Hematopoietic multipotent progenitor cell treated with erythropoietin and hydrocortisone succinate and interleukin-3 and kit ligand, for 6 days (in vitro differentiated cells): ENCODE measurements at regions not wholly inside any gene's neighbourhood (a gene's known extent, or its start where the extent isn't known, plus 50 kb on each side); places are given as distances from the start of the nearest gene placed in this dataset.

ENCODE experiments used
- DNase-seq: peaks from one replicate; pipeline ENCODE4 v3.0.0-alpha.2; 2015

DNA sequence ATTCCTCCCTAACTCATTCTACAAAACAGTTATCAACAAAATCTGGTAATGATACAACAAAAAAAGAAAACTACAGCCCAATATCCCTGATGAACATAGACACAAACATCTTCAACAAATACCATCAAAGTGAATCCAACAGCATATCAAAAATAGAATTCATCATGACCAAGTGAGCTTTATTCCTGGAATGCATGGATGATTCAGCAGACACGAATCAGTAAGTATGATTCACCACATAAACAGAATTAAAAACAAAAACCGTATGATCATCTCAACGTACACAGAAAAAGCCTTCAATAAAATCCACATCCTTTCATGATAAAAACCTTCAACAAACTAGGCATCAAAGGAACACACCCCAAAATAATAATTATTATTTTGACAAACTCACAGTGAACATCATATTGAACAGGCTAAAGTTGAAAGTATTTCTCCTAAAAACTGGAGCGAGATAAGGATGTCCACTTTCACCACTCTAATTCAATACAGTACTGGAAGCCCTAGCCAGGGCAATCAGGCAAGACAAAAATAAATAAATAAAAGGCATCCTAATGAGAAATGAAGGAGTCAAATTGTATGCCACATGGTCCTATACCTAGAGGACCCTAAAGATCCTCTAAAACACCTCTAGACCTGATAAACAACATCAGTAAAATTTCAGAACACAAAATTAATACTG lies 305.1 kb upstream of the RGMB start:
- DNase-seq: no peak

DNA sequence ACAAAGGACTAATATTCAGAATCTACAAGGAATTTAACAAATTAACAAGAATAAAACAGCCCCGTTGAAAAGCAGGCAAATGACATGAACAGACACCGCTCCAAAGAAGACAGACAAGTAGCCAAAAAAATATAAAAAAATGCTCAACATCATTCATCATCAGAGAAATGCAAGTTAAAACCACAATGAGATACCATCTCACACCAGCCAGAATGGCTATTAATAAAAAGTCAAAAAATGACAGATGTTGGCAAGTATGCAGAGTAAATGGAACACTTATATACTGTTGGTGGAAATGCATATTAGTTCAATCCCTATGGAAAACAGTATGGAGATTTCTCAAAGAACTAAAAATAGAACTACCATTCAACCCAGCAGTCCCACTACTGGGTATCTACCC lies 302.7 kb upstream of the RGMB start:
- no peak for DNase-seq

DNA sequence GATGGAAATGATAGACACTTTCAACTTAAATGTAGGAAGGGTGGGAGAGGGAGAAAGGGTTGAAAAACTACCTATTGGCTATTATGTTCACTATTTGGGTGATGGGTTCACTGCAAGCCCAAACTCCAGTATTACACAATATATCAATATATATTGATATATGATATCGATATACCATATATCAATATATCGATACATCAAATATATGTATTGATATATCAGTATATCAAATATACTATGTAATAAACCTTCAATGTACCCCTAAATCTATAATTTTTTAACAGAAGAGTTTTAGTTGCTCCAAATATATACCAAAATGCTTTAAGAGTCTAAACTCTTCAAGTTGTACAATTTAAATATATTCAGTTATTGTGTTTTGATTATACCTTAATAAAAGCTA lies 302.0 kb upstream of the RGMB start:
- DNase-seq: no peak

DNA sequence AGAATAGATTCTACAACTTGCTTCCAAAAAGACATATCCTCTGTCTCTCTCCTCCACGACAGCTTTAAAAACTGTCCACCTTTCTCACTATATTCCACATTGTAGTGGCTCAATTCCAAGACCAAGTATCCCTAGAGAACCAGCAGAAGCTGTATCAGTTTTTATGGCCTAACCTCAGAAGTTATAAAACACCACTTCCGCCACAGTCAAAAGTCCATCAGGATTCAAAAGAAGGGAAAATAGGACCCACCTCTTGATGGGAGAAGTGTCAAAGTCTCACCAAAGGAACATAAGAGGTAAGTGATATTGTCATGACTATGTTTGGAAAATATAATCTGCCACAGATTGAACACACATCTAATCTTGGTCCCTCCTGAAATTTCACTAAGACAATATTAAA lies 299.2 kb upstream of the RGMB start:
- DNase-seq: no peak

DNA sequence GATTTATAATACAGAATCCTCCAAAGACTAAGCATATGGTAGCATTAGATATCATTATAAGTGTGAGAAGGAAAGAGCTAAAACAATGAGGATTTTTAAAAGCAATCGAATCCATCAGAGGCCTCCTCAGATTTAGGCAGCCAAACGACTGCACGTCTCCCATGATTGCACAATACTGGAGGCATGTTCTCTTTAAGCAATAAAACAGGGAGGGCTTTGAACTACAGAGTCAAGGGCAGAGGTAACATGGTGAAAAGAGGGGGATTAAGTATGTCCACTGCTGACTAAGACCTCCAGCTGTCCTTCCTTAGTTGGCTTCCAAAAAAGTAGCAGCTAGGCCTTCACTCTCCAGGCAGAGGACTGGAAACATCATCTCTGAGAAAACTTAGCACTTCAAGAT lies 298.7 kb upstream of the RGMB start:
- no peak for DNase-seq

DNA sequence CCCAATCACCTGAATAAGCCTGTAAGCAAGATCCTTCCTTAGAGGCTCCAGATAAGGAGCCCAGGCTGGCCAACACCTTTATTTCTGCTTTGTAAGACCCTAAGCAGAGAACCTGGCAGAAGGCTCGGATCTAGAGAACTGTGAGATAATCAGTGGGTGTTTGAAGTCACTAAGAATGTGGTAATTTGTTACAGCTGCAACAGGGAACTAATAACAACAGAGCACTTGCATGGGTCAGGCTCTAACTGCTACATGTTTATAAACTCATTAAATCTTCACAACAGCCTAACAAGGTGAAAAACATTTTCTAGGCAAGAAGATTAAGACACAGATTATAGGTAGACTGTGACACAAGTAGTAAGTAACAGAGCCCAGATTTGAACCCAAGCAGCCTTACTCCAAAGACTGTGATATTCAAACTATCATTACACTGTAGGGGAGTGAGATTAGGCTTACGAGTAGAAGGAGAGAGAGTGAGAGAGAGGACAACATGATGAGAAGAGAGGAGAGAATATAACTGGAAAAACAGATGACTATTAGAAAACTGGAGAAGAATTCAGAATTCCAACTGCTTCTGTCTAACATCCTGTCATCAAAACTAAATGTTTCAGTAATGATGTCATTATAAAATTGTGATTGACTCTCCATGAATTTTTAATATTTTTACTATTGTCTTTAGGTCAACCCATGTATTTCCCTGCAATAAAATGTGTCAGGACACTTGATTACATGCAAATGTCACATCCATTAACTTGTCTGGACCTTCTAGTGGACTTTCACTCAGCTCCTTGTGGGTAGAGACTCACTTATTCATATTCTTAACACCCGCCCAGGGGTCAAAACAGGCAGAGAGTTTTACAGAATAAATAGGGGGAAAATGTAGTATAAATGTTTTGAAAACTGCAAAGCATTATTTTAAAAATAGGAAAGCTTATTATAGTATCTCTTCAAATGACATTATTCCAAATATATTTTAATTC lies 290.9 kb upstream of the RGMB start:
- no peak for DNase-seq

DNA sequence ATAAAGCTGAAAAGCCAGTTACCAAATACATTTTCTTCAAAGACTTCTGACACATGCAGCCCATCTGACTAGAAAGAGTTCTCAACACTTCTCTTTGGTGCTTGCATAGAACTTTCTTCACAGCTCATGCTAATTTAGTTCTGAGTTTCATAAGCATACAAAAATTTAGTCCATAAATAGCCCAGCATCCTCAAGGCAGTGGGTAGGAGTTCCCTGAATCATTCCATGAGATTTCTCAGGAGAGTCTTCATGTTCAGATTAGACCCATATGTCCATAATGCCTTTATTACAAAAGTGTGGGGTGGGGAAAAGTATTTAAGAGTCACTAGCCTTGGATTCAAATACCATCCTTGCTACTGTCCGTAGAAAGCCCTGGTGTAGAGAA lies 290.2 kb upstream of the RGMB start:
- no peak for DNase-seq

DNA sequence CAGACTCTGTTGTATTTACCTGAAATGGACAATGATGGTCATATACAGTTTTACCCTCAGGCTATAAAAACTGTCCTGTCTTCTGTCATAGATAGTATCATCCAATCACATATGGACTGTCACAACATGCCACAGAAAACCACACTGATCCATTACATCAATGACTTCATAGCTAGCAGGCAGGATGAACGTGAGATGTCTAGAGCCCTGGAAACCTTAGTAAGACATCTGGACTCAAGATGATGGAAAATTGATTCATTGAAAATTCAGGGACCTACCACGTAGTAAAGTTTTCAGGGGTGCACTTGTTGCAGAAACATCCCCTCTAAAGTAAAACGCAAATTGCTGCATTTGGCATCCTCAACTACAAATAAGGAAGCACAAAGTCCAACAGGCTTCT lies 284.4 kb upstream of the RGMB start:
- no peak for DNase-seq

DNA sequence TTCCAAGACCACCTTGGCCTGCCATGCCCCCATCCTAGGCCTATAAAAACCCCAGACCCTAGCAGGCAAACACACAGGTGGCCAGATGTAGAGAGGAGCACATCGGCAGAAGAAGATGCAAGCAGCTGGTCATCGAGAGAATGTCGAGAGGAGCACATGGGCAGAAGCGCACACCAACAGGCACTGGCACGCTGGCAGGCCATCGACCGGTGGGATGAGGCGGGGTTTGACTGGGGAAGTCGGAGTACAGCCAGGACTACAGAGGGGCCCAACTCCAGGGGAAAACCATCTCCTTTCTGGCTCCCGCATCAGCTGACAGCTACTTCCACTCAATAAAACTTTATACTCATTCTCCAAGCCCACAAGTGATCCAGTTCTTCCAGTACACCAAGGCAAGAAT lies 283.1 kb upstream of the RGMB start:
- DNase-seq: no peak

DNA sequence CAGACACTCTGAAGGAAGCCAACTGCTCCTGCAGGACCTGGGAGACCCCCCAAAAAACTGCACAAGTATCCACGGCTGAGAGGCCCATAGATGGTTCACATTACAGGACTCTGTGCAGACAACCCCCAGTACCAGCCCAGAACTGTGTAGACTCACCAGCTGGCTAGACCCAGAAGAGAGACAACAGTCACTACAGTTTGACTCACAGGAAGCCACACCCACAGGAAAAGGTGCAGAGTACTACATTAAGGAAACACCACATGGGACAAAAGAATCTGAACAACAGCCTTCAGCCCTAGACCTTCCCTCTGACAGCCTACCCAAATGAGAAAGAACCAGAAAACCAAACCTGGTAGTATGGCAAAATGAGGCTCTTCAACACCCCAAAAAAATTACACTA lies 281.2 kb upstream of the RGMB start:
- no peak for DNase-seq

DNA sequence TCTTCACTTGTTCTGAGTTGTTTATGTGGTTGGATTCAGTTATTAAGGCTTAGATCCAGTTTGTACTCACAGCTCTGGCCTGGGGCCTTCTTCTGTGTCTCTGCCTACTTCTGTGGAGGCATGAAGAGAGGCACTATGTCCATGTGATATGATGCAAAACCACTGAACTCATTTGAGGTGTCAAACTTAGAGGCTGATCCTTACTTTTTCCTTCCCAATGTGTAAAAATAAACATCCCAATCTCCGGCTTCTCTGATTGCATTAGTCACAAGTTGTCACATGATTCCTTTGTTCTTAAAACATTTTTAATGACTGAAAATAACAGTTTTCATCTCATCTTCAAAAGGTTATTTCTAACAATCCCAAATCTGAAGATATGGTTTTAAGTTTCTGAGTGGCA lies 276.0 kb upstream of the RGMB start:
- no peak for DNase-seq

DNA sequence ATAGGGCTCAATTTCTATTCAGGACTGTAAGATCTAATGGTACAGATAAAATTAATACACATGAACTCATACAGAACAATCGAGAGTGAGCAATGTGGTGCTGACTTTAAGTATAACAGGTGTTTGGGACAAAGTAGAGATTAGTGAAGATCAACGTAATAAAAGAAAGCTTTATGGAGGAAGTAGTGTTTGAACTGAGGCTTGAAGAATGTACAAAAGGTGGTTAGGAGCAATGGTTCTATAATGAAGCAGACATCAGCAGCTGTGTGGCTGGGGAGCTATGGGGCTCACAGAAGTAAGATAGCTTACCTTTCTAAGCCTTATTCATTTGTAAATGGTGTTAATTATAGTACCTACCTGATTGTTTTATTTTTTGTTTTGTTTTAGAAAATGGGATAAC lies 275.4 kb upstream of the RGMB start:
- no peak for DNase-seq

DNA sequence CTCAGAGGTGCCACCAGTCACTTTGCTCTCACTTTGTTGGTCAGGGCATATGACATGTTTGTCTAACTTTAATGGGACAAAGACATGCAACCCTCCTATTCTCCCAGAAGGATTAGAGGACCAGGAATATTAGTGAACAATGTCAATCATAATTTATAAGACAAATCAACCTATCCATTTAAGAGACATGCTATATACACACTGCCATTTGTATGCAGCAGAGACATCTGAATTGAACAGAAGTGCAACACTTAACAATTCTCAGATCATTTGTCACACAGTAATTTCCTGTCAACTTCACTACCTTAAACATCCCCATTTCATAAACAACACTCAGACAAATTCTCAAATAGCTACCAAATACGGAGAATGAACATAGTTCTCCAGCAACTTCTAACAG lies 273.6 kb upstream of the RGMB start:
- DNase-seq: no peak

DNA sequence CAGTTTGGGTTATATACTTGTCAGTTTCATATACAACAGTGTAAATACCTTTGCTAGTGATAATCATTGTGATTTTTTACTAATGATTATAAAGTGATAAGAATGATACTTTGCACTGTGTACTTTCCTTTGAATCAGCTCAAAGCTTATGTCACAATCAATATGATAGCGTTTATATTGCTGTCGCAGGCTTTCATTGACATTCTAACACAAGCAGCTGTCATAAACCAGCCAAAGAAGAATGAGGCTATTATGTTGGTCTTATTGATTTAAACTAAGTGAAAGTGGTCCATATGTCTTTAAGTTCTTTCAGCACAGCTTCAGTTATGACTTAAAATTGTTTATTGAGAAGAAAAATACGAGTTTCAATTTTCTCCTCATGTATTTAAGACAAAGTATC lies 272.7 kb upstream of the RGMB start:
- no peak for DNase-seq

DNA sequence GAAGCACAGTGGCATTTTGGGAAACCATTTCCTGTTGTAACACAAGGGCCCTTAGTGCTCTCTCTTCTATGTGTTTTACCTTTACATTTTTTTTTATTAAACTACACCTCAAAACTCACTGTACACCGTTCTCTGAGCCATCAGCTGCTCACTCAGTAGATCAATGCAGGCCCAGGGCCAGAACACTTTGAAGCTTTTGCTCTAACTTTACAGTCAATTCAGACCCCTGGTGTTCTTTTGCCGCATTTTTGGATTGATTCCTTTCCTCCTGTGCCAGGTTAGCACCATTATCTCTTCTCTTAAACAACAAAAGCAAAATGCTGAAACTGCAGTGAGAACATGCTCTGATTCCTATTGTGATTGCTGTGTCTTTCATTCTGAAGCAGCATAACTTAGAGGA lies 269.8 kb upstream of the RGMB start:
- no peak for DNase-seq

DNA sequence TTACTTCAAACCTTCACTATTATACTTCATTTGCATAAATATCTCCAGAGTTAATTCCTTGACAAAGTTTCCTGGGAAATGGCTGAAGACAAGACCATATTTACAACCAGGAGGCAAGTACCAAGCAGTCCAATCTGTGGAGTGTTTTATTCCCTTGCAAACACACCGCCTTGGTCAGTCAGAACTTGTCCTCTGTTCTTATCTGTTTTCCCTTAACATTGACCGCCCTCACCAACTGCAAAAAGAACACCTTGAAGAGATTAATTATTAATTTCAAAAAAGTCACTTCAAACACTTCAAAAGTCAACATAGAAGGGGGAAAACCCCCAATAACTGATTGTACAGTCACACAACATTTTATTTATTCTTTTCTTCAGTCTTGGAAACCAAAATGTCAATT lies 269.0 kb upstream of the RGMB start:
- no peak for DNase-seq

DNA sequence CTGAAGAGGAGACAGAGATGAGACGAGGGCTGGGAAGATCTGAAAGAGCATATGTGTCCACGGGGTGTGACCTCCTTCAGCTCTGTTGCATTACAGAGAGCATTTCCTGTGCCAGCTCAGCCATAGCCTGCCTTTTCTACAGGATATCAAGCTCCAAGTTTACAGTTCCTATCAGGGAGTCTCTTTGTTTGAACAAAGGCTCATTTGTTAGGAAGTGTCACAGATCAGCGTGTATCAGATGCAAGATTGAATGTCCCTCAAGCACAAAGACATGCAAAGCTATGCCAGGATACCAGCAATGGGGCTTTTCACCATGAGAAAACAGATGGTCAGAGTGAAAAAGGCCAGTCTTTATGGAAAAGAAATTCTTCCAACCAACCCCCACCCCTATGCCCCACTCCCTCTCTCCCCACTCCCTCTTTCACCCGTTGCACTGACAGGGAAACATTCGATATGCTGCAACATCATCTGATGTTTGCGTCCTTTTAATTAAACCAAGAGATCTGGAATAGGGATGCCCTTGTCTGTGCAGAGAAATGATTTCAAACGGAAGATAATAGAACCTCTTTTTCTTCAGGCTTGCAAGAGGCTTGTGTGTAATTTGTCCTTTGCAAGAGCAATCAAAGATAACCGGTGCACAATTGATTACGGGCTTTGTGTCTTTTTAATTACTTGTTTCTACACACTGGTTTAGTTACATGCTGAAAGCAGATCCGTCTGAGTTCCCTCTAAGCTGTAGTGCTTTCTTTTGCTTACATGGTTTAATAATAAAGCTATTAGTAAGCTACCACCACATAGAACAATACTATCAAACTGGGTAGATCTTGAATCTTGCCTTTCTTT lies 263.1 kb upstream of the RGMB start:
- DNase-seq: no peak

DNA sequence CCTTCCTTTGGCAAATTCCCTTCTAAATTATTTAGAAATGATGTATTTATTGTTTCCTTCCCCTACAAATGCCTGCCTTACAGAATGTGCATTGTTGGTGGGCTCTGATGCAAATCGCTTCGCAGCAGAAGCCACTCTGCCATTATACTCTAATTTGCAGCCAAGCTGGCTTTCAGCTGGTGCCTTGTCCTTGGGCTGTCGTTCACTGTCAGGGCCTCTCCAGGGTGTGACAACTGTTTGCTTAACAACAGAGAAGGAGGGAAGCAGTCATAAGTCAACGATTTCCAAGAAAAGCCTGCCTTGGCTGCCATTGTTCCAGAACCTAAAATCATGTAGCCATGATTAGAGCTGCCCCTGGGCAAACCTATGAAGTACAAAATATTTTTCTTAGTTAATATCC lies 260.1 kb upstream of the RGMB start:
- no peak for DNase-seq

DNA sequence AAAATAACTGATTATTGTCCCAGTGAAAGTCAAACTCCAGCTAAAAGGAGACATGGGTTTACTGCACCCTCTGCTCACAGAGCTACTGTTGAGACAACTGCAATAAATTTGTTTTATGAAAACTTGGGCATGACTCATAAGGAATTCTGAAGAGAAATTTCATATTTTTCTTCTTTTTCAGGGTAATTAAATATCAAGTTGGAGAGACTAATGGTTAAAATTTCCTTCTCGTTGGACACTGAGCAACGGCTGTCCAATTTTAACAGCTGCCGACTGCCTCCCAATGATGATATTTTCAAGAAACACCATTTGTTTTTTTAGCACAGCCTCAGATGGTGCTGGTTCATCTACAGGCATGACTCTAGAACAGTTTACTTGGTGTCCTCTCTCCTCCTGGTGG lies 259.2 kb upstream of the RGMB start:
- no peak for DNase-seq

DNA sequence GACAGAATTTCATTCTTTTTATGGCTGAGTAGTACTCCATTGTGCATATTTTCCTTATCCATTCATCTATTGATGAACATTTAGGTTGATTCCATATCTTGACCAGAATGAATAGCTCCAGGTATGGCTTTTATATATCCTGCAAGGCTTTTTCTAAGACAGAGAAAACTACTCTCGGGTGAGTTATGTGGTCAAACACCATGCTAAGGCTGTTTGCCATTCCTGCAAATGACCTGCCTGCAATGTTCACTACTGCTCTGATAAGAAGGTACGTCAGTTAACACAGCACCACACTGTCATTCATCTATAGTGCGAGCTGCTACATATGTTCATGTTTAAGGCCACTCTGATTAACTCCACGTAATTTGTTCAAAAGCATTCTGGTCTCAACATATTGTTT lies 256.8 kb upstream of the RGMB start:
- no peak for DNase-seq

DNA sequence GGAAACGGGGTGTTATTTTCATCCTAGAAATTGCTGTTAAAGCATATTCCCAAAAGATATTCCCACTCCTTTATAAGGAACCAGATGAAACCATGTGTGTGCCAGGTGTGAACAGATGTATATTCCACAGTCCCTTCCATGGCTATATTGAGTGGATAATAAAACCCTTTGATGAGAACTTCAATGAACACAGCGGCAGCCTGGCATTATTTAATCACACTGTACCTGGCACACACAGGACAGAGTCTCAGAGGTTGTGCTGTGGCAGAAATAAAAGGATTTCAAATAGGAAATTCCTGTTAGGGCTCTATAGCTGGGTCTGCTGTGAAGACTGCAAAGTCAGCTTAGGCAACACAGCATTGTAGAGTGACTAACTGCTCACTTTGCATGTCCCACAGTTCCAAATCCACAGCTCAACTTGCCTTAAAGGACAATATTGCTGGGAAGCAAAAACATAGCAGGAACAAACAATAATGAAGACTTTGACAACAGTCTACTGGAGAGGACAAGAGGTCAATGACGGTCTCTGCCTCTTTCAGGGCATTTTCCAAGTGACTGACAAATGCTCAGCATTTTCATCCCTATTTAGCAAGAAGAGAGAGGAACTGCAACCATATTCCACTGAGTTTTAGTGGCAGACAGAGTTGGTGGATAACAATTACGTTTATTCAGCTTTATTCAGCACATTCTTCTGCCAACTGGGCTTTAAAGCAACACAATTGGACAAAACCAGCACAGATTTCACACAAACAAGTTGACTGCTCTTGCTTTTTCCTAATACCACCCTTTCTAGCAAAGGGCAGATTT lies 255.7 kb upstream of the RGMB start:
- no peak for DNase-seq

DNA sequence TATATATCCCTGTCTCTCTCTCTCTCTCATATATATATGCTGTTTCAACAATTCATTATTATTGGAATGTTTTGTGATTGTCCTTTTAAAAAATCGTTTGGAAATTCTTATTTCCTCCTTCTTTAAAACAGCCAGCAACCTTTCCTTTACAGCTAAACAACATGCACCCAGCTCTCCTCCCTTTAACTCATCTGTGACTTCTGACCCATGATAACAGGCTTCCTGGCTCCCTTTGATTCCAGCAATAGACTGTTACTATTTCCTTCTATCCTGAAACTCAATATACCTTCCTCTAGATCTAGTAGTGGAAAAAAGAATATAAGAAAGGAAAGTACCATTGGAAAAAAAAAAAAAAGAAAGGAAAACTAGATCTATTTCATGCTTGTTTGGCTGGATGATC lies 254.7 kb upstream of the RGMB start:
- DNase-seq: no peak

DNA sequence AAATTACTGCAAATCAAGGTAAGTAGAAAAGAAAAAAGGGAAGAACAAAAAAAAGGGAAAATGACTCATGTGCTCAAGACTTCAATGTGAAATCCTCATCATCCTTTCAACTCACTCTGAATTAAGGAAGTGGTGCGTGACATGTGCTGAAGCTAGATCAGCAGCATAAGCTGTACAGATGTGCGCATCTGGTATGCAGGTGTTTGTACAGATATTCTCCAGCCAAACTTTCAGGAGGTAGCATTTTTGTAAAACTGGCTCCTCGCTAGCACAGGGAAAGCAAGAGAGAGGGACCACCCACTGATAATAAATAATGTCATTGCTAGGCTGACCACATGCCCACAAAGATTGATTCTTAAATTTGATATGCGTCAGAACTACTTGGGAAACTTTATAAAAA lies 253.9 kb upstream of the RGMB start:
- no peak for DNase-seq
